ENCODE measurements at regions not wholly inside any gene's neighbourhood (a gene's known extent, or its start where the extent isn't known, plus 50 kb on each side); places are given as distances from the start of the nearest gene placed in this dataset.

- TF ChIP-seq PRDM1 (tag by site-specific recombination; IDR thresholded peaks at IDR 0.05) = no peak
- no peak for TF ChIP-seq ZNF555 (tag by site-specific recombination; conservative IDR thresholded peaks at IDR 0.05)
Observed at GRCh38 chr21:35871906-35872305, 188.4 kb downstream of the SETD4 start (continued).

GRCh38 chr21:35868869-35869223 is 191.5 kb downstream of the SETD4 start:
- ChIA-PET POLR2A (no interaction called here), CTCF (no interaction called here)

GRCh38 chr21:35868005-35868868 is 192.1 kb downstream of the SETD4 start:
- Histone ChIP-seq H3K4me3 (ENCODE audit: low read depth, low read length) (no peak overlapping the region), H3K4me1 (ENCODE audit: control insufficient read depth, insufficient read depth, low read length) (no peaks in the 10 kb centered on the region), H3K9me3 (ENCODE audit: control insufficient read depth, insufficient read depth, low read depth, low read length) (no peaks in the 10 kb centered on the region), H3K27ac (ENCODE audit: extremely low read depth, low read depth, low read length) (no peak overlapping the region), H3K36me3 (ENCODE audit: control insufficient read depth in 2 of 2, insufficient read depth in 1 of 2, low read length in 2 of 2) (no peaks in the 10 kb centered on the region)
- ChIA-PET CTCF (no interaction called here), POLR2A (no interaction called here)
- TF ChIP-seq MZF1 (tag by site-specific recombination; IDR thresholded peaks at IDR 0.05; ENCODE audit: borderline replicate concordance) = no peak
- TF ChIP-seq ZFHX2 (tag by site-specific recombination; conservative IDR thresholded peaks at IDR 0.05) = peak; percentile 31; the same call in 1 of the 2 replicates
- peak; percentile 67 for TF ChIP-seq KLF1 (tag by site-specific recombination; IDR thresholded peaks at IDR 0.05)
- peak; percentile 74; the same call in 1 of the 2 replicates for TF ChIP-seq KLF17 (tag by site-specific recombination; IDR thresholded peaks at IDR 0.05)

More at GRCh38 chr21:35868869-35869223, 191.5 kb downstream of the SETD4 start:
- Histone ChIP-seq H3K4me1 (ENCODE audit: control insufficient read depth, insufficient read depth, low read length) (no peaks in the 10 kb centered on the region), H3K4me3 (ENCODE audit: low read depth, low read length) (no peak overlapping the region), H3K36me3 (ENCODE audit: control insufficient read depth in 2 of 2, insufficient read depth in 1 of 2, low read length in 2 of 2) (no peaks in the 10 kb centered on the region), H3K27ac (ENCODE audit: extremely low read depth, low read depth, low read length) (no peak overlapping the region), H3K9me3 (ENCODE audit: control insufficient read depth, insufficient read depth, low read depth, low read length) (no peaks in the 10 kb centered on the region)
- TF ChIP-seq ZNF146 (tag by site-specific recombination; IDR thresholded peaks at IDR 0.05) (peak; percentile 84), ZNF626 (tag by site-specific recombination; IDR thresholded peaks at IDR 0.05) (no peak)

- no peak overlapping the region for H3K4me3 ChIP-seq (ENCODE audit: low read depth, low read length)
- H3K36me3 ChIP-seq (ENCODE audit: control insufficient read depth in 2 of 2, insufficient read depth in 1 of 2, low read length in 2 of 2) = no peaks in the 10 kb centered on the region
- ChIA-PET CTCF (no interaction called here), POLR2A (interaction anchor here (0.6 kb wide), 1 partner anchor 1308 kb away, joined by 3 read pairs; no protein-coding TSS in a partner anchor)
- no peak overlapping the region for H3K27ac ChIP-seq (ENCODE audit: extremely low read depth, low read depth, low read length)
- H3K9me3 ChIP-seq (ENCODE audit: control insufficient read depth, insufficient read depth, low read depth, low read length) = no peaks in the 10 kb centered on the region
- H3K4me1 ChIP-seq (ENCODE audit: control insufficient read depth, insufficient read depth, low read length) = no peaks in the 10 kb centered on the region
- no peak for TF ChIP-seq ZNF292 (tag by site-specific recombination; IDR thresholded peaks at IDR 0.05; ENCODE audit: borderline replicate concordance, low read depth)
- TF ChIP-seq ZNF354C (tag by site-specific recombination; IDR thresholded peaks at IDR 0.05; ENCODE audit: borderline replicate concordance, low read depth) = no peak
Observed at GRCh38 chr21:35864039-35864438, 196.3 kb downstream of the SETD4 start.

GRCh38 chr21:35862969-35863368 is 197.4 kb downstream of the SETD4 start:
- ChIA-PET POLR2A (no interaction called here), CTCF (no interaction called here)
- no peaks in the 10 kb centered on the region for H3K9me3 ChIP-seq (ENCODE audit: control insufficient read depth, insufficient read depth, low read depth, low read length)
- no peak overlapping the region for H3K4me3 ChIP-seq (ENCODE audit: low read depth, low read length)
- no peak for TF ChIP-seq ZSCAN30 (tag by site-specific recombination; IDR thresholded peaks at IDR 0.05)
- no peak for TF ChIP-seq ZNF433 (tag by site-specific recombination; IDR thresholded peaks at IDR 0.05; ENCODE audit: low read depth)
- no peak for TF ChIP-seq ZNF362 (tag by site-specific recombination; IDR thresholded peaks at IDR 0.05)
- TF ChIP-seq ZNF544 (tag by site-specific recombination; IDR thresholded peaks at IDR 0.05) = no peak
- no peak for TF ChIP-seq ZNF792 (tag by site-specific recombination; IDR thresholded peaks at IDR 0.05)
- no peak for TF ChIP-seq ZNF18 (tag by site-specific recombination; IDR thresholded peaks at IDR 0.05)
- TF ChIP-seq ZXDB (tag by site-specific recombination; IDR thresholded peaks at IDR 0.05) = no peak
- no peak for TF ChIP-seq ZNF768 (tag by site-specific recombination; IDR thresholded peaks at IDR 0.05)
- no peaks in the 10 kb centered on the region for H3K4me1 ChIP-seq (ENCODE audit: control insufficient read depth, insufficient read depth, low read length)
- no peaks in the 10 kb centered on the region for H3K36me3 ChIP-seq (ENCODE audit: control insufficient read depth in 2 of 2, insufficient read depth in 1 of 2, low read length in 2 of 2)
- H3K27ac ChIP-seq (ENCODE audit: extremely low read depth, low read depth, low read length) = no peak overlapping the region

Measured in HEK293 (cell line).